Neural progenitor cell (in vitro differentiated cells): ENCODE measurements at regions not wholly inside any gene's neighbourhood (a gene's known extent, or its start where the extent isn't known, plus 50 kb on each side); places are given as distances from the start of the nearest gene placed in this dataset.

Experiments used
- EZH2 ChIP-seq: fragments of 200-600 bp; sonication (generic); IDR thresholded peaks from 2 replicates; pipeline ENCODE4 v1.6.1; 2017; ENCODE audit warnings: antibody characterized with exemption, mild to moderate bottlenecking, moderate library complexity
- EZH2phosphoT487 ChIP-seq: fragments of 200-600 bp; sonication (generic); IDR thresholded peaks from 2 replicates; pipeline ENCODE4 v1.6.1; 2017; ENCODE audit warnings: antibody characterized with exemption
- TF ChIP-seq, protein P1 (sequence below): fragments of 200-600 bp; sonication (generic); IDR thresholded peaks from 2 replicates; pipeline ENCODE4 v1.5.1; 2017; ENCODE audit warnings: antibody characterized with exemption, mild to moderate bottlenecking

DNA sequence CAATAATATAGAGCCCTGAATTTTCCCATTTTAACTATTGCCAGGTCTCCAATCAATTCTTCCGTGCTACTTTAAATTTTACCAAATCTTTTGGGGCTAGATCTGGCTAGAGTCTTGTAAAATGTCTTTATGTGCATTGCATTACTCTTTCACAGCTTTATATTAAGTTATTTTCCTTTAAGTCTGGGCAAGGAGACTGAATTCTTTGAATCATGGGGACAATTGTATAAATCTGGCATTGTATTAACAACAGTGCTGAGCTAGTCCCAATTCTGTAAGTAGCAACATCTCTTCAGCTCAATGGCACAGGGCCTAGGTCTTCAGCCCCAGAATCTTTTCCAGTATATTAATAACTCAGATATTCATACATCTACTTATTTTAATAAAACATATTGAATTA, 1080.4 kb upstream of the INTU start:
- TF ChIP-seq EZH2 = no peak
- TF ChIP-seq, protein P1, sequence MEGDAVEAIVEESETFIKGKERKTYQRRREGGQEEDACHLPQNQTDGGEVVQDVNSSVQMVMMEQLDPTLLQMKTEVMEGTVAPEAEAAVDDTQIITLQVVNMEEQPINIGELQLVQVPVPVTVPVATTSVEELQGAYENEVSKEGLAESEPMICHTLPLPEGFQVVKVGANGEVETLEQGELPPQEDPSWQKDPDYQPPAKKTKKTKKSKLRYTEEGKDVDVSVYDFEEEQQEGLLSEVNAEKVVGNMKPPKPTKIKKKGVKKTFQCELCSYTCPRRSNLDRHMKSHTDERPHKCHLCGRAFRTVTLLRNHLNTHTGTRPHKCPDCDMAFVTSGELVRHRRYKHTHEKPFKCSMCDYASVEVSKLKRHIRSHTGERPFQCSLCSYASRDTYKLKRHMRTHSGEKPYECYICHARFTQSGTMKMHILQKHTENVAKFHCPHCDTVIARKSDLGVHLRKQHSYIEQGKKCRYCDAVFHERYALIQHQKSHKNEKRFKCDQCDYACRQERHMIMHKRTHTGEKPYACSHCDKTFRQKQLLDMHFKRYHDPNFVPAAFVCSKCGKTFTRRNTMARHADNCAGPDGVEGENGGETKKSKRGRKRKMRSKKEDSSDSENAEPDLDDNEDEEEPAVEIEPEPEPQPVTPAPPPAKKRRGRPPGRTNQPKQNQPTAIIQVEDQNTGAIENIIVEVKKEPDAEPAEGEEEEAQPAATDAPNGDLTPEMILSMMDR = no peak
- no peak for TF ChIP-seq EZH2phosphoT487
